ENCODE measurements at regions not wholly inside any gene's neighbourhood (a gene's known extent, or its start where the extent isn't known, plus 50 kb on each side); places are given as distances from the start of the nearest gene placed in this dataset.

- POLR2A ChIA-PET (ENCODE audit: partially characterized antibody), result no interaction called here
These were observed 178.4 kb downstream of the ANKRD50 start for GRCh38 chr4:124534131-124534530.

GRCh38 chr4:124535003-124535402 is 177.5 kb downstream of the ANKRD50 start:
- Histone ChIP-seq H3K27ac (ENCODE audit: low read depth, low read length) (no peak overlapping the region), H3K4me3 (ENCODE audit: low read length in 2 of 2) (no peak overlapping the region), H3K27me3 (ENCODE audit: insufficient read depth, low read length) (no peaks in the 10 kb centered on the region), H3K4me1 (ENCODE audit: insufficient read depth, low read length) (no peaks in the 10 kb centered on the region), H3K36me3 (ENCODE audit: insufficient read depth, low read length) (no peaks in the 10 kb centered on the region), H3K9me3 (ENCODE audit: control insufficient read depth in 1 of 2, low read length in 2 of 2) (no peaks in the 10 kb centered on the region)
- Mint-ChIP-seq H3K4me1 (no peaks in the 10 kb centered on the region), H3K27me3 (no peaks in the 10 kb centered on the region), H3K9me3 (no peaks in the 10 kb centered on the region), H3K27ac (no peak overlapping the region), H3K4me3 (no peak overlapping the region), H3K36me3 (no peaks in the 10 kb centered on the region)
- CTCF ChIA-PET (ENCODE audit: partially characterized antibody), result no interaction called here
- POLR2A ChIA-PET (ENCODE audit: partially characterized antibody), result no interaction called here
- DNase-seq, result no peak
- intact Hi-C loops (cut with micrococcal nuclease), result no loop called here

More at GRCh38 chr4:124534131-124534530, 178.4 kb downstream of the ANKRD50 start:
- Histone ChIP-seq H3K4me1 (ENCODE audit: insufficient read depth, low read length) (no peaks in the 10 kb centered on the region), H3K27ac (ENCODE audit: low read depth, low read length) (no peak overlapping the region), H3K36me3 (ENCODE audit: insufficient read depth, low read length) (no peaks in the 10 kb centered on the region), H3K9me3 (ENCODE audit: control insufficient read depth in 1 of 2, low read length in 2 of 2) (no peaks in the 10 kb centered on the region), H3K4me3 (ENCODE audit: low read length in 2 of 2) (no peak overlapping the region), H3K27me3 (ENCODE audit: insufficient read depth, low read length) (no peaks in the 10 kb centered on the region)
- CTCF ChIA-PET (ENCODE audit: partially characterized antibody), result no interaction called here
- H3K27ac Mint-ChIP-seq, result no peak overlapping the region
- H3K4me3 Mint-ChIP-seq, result no peak overlapping the region
- no peaks in the 10 kb centered on the region for H3K27me3 Mint-ChIP-seq
- no peaks in the 10 kb centered on the region for H3K9me3 Mint-ChIP-seq
- DNase-seq, result no peak
- no peaks in the 10 kb centered on the region for H3K36me3 Mint-ChIP-seq
- intact Hi-C loops (cut with micrococcal nuclease), result no loop called here
- H3K4me1 Mint-ChIP-seq, result no peaks in the 10 kb centered on the region

GRCh38 chr4:124536946-124537345 is 175.6 kb downstream of the ANKRD50 start:
- intact Hi-C loops (cut with micrococcal nuclease), result no loop called here
- H3K27me3 Mint-ChIP-seq, result no peaks in the 10 kb centered on the region
- POLR2A ChIA-PET (ENCODE audit: partially characterized antibody), result no interaction called here
- no peak overlapping the region for H3K4me3 Mint-ChIP-seq
- H3K36me3 ChIP-seq (ENCODE audit: insufficient read depth, low read length), result no peaks in the 10 kb centered on the region
- no peaks in the 10 kb centered on the region for H3K4me1 ChIP-seq (ENCODE audit: insufficient read depth, low read length)
- H3K27ac ChIP-seq (ENCODE audit: low read depth, low read length), result no peak overlapping the region
- CTCF ChIA-PET (ENCODE audit: partially characterized antibody), result no interaction called here
- H3K9me3 Mint-ChIP-seq, result no peaks in the 10 kb centered on the region
- no peak overlapping the region for H3K27ac Mint-ChIP-seq
- H3K4me1 Mint-ChIP-seq, result no peaks in the 10 kb centered on the region
- no peaks in the 10 kb centered on the region for H3K9me3 ChIP-seq (ENCODE audit: control insufficient read depth in 1 of 2, low read length in 2 of 2)
- no peaks in the 10 kb centered on the region for H3K27me3 ChIP-seq (ENCODE audit: insufficient read depth, low read length)
- DNase-seq, result no peak
- H3K36me3 Mint-ChIP-seq, result no peaks in the 10 kb centered on the region
- H3K4me3 ChIP-seq (ENCODE audit: low read length in 2 of 2), result no peak overlapping the region

GRCh38 chr4:124537971-124538370 is 174.6 kb downstream of the ANKRD50 start:
- Histone ChIP-seq H3K9me3 (ENCODE audit: control insufficient read depth in 1 of 2, low read length in 2 of 2) (no peaks in the 10 kb centered on the region), H3K4me1 (ENCODE audit: insufficient read depth, low read length) (no peaks in the 10 kb centered on the region), H3K36me3 (ENCODE audit: insufficient read depth, low read length) (no peaks in the 10 kb centered on the region), H3K27ac (ENCODE audit: low read depth, low read length) (no peak overlapping the region), H3K4me3 (ENCODE audit: low read length in 2 of 2) (no peak overlapping the region), H3K27me3 (ENCODE audit: insufficient read depth, low read length) (no peaks in the 10 kb centered on the region)
- no peak for DNase-seq
- H3K36me3 Mint-ChIP-seq, result no peaks in the 10 kb centered on the region
- CTCF ChIA-PET (ENCODE audit: partially characterized antibody), result no interaction called here
- no peaks in the 10 kb centered on the region for H3K9me3 Mint-ChIP-seq
- POLR2A ChIA-PET (ENCODE audit: partially characterized antibody), result no interaction called here
- no peaks in the 10 kb centered on the region for H3K27me3 Mint-ChIP-seq
- intact Hi-C loops (cut with micrococcal nuclease), result no loop called here
- H3K4me3 Mint-ChIP-seq, result no peak overlapping the region
- H3K27ac Mint-ChIP-seq, result no peak overlapping the region
- H3K4me1 Mint-ChIP-seq, result no peaks in the 10 kb centered on the region

- no peaks in the 10 kb centered on the region for H3K27me3 ChIP-seq (ENCODE audit: insufficient read depth, low read length)
- Mint-ChIP-seq H3K27me3 (no peaks in the 10 kb centered on the region), H3K27ac (no peak overlapping the region), H3K4me3 (no peak overlapping the region), H3K9me3 (no peaks in the 10 kb centered on the region), H3K36me3 (no peaks in the 10 kb centered on the region), H3K4me1 (no peaks in the 10 kb centered on the region)
- H3K4me1 ChIP-seq (ENCODE audit: insufficient read depth, low read length), result no peaks in the 10 kb centered on the region
- CTCF ChIA-PET (ENCODE audit: partially characterized antibody), result no interaction called here
- DNase-seq, result no peak
- POLR2A ChIA-PET (ENCODE audit: partially characterized antibody), result no interaction called here
- no peaks in the 10 kb centered on the region for H3K9me3 ChIP-seq (ENCODE audit: control insufficient read depth in 1 of 2, low read length in 2 of 2)
- no peaks in the 10 kb centered on the region for H3K36me3 ChIP-seq (ENCODE audit: insufficient read depth, low read length)
- H3K4me3 ChIP-seq (ENCODE audit: low read length in 2 of 2), result no peak overlapping the region
- intact Hi-C loops (cut with micrococcal nuclease), result no loop called here
- no peak overlapping the region for H3K27ac ChIP-seq (ENCODE audit: low read depth, low read length)
These were observed 172.5 kb downstream of the ANKRD50 start for GRCh38 chr4:124540014-124540413.

- intact Hi-C loops (cut with micrococcal nuclease), result no loop called here
- POLR2A ChIA-PET (ENCODE audit: partially characterized antibody), result no interaction called here
- CTCF ChIA-PET (ENCODE audit: partially characterized antibody), result no interaction called here
These were observed 170.7 kb downstream of the ANKRD50 start for GRCh38 chr4:124541652-124542420.

GRCh38 chr4:124555959-124556358 is 156.6 kb downstream of the ANKRD50 start:
- Histone ChIP-seq H3K4me3 (ENCODE audit: low read length in 2 of 2) (no peak overlapping the region), H3K27me3 (ENCODE audit: insufficient read depth, low read length) (no peaks in the 10 kb centered on the region), H3K4me1 (ENCODE audit: insufficient read depth, low read length) (no peaks in the 10 kb centered on the region), H3K9me3 (ENCODE audit: control insufficient read depth in 1 of 2, low read length in 2 of 2) (no peaks in the 10 kb centered on the region), H3K36me3 (ENCODE audit: insufficient read depth, low read length) (no peaks in the 10 kb centered on the region), H3K27ac (ENCODE audit: low read depth, low read length) (no peak overlapping the region)
- CTCF ChIA-PET (ENCODE audit: partially characterized antibody), result no interaction called here
- Mint-ChIP-seq H3K9me3 (peaks cover 0 to 6% (median 0%) of the 10 kb centered on the region in 8 donors), H3K4me3 (no peak overlapping the region), H3K27me3 (no peaks in the 10 kb centered on the region), H3K27ac (no peak overlapping the region), H3K36me3 (no peaks in the 10 kb centered on the region), H3K4me1 (no peaks in the 10 kb centered on the region)
- no peak for DNase-seq
- intact Hi-C loops (cut with micrococcal nuclease), result no loop called here
- POLR2A ChIA-PET (ENCODE audit: partially characterized antibody), result no interaction called here

More at GRCh38 chr4:124541652-124542420, 170.7 kb downstream of the ANKRD50 start:
- H3K27ac Mint-ChIP-seq, result no peak overlapping the region
- H3K36me3 Mint-ChIP-seq, result no peaks in the 10 kb centered on the region
- no peak for DNase-seq
- no peaks in the 10 kb centered on the region for H3K9me3 ChIP-seq (ENCODE audit: control insufficient read depth in 1 of 2, low read length in 2 of 2)
- no peak overlapping the region for H3K27ac ChIP-seq (ENCODE audit: low read depth, low read length)
- no peak overlapping the region for H3K4me3 ChIP-seq (ENCODE audit: low read length in 2 of 2)
- no peaks in the 10 kb centered on the region for H3K9me3 Mint-ChIP-seq
- H3K36me3 ChIP-seq (ENCODE audit: insufficient read depth, low read length), result no peaks in the 10 kb centered on the region
- no peaks in the 10 kb centered on the region for H3K27me3 Mint-ChIP-seq
- no peaks in the 10 kb centered on the region for H3K27me3 ChIP-seq (ENCODE audit: insufficient read depth, low read length)
- no peak overlapping the region for H3K4me3 Mint-ChIP-seq
- H3K4me1 ChIP-seq (ENCODE audit: insufficient read depth, low read length), result no peaks in the 10 kb centered on the region
- no peaks in the 10 kb centered on the region for H3K4me1 Mint-ChIP-seq

GRCh38 chr4:124564121-124564520 is 148.4 kb downstream of the ANKRD50 start:
- H3K27me3 Mint-ChIP-seq, result no peaks in the 10 kb centered on the region
- no peak overlapping the region for H3K27ac Mint-ChIP-seq
- POLR2A ChIA-PET (ENCODE audit: partially characterized antibody), result no interaction called here
- no peaks in the 10 kb centered on the region for H3K4me1 ChIP-seq (ENCODE audit: insufficient read depth, low read length)
- H3K4me3 Mint-ChIP-seq, result no peak overlapping the region
- H3K9me3 Mint-ChIP-seq, result peaks cover 0 to 8% (median 3%) of the 10 kb centered on the region in 8 donors
- no peak overlapping the region for H3K4me3 ChIP-seq (ENCODE audit: low read length in 2 of 2)
- no peaks in the 10 kb centered on the region for H3K9me3 ChIP-seq (ENCODE audit: control insufficient read depth in 1 of 2, low read length in 2 of 2)
- H3K36me3 Mint-ChIP-seq, result no peaks in the 10 kb centered on the region
- CTCF ChIA-PET (ENCODE audit: partially characterized antibody), result no interaction called here
- H3K27ac ChIP-seq (ENCODE audit: low read depth, low read length), result no peak overlapping the region
- H3K27me3 ChIP-seq (ENCODE audit: insufficient read depth, low read length), result no peaks in the 10 kb centered on the region
- no peaks in the 10 kb centered on the region for H3K36me3 ChIP-seq (ENCODE audit: insufficient read depth, low read length)
- intact Hi-C loops (cut with micrococcal nuclease), result no loop called here
- DNase-seq, result no peak
- no peaks in the 10 kb centered on the region for H3K4me1 Mint-ChIP-seq
